ENCODE measurements at regions not wholly inside any gene's neighbourhood (a gene's known extent, or its start where the extent isn't known, plus 50 kb on each side); places are given as distances from the start of the nearest gene placed in this dataset.

DNA sequence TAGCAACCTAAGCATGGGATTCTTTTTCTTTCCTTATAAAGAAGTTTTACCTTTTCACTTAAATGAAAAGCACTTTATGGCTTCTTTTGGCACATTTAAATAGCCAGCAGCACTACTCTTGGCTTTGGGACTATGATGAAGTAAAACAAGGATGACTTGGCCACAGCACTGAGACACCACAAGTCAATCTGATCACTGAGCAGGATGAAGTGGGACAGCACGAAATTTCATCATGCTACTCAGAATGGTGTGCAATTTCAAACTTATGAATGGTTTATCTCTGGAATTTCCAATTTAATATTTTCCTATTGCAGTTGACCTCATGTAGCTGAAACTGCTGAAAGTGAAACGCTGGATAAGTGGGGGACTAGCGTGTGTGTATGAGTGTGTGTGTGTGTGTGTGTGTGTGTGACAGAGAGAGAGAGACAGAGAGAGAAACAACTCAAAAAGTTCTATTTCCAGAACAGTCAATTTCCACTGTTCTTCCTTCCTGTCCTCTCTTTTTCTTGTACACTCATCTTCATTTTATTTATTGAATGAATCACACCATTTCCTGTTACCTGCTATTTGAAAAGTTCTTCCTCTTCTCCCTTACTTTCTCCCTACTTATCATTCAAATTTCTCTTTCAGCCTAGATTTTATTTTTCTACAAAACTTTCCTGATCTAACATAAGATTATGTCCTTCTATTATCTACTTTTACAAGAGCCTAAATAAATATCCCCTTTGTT, 414.2 kb upstream of the MIR17HG start:
- Histone ChIP-seq H3K4me2 (ENCODE audit: low read length) (no peak overlapping the region), H3K27ac (ENCODE audit: low read depth, low read length) (no peak overlapping the region)
- TF ChIP-seq CTCF (IDR thresholded peaks at IDR 0.05; ENCODE audit: low read depth, low read length, poor library complexity, severe bottlenecking) (no peak), EZH2phosphoT487 (IDR thresholded peaks at IDR 0.05; ENCODE audit: borderline replicate concordance, low read length) (no peak)

GRCh38 chr13:90934741-90935140, 412.7 kb upstream of the MIR17HG start:
- no peaks in the 10 kb centered on the region for H3K36me3 ChIP-seq (ENCODE audit: control insufficient read depth, low read length)
- no peaks in the 10 kb centered on the region for H3K27me3 ChIP-seq (ENCODE audit: control insufficient read depth, low read length)
- no peaks in the 10 kb centered on the region for H3K79me2 ChIP-seq (ENCODE audit: control insufficient read depth, low read length)
- H3K9me3 ChIP-seq (ENCODE audit: control insufficient read depth, insufficient read depth, low read length): no peaks in the 10 kb centered on the region
- no peaks in the 10 kb centered on the region for H4K20me1 ChIP-seq (ENCODE audit: control insufficient read depth, insufficient read depth, low read depth, low read length)
- no peaks in the 10 kb centered on the region for H3K4me1 ChIP-seq (ENCODE audit: control insufficient read depth, low read length)
- no peaks in the 10 kb centered on the region for H3F3A ChIP-seq (ENCODE audit: control insufficient read depth, insufficient read depth)
- no peak overlapping the region for H3K4me2 ChIP-seq (ENCODE audit: low read length)
- H3K9me2 ChIP-seq (replicated peaks; ENCODE audit: control insufficient read depth, low read length): no peaks in the 10 kb centered on the region
- H3K27ac ChIP-seq (ENCODE audit: low read depth, low read length): no peak overlapping the region
- no peak overlapping the region for H3K4me3 ChIP-seq (ENCODE audit: low read length)
- TF ChIP-seq EZH2phosphoT487 (IDR thresholded peaks at IDR 0.05; ENCODE audit: borderline replicate concordance, low read length) (no peak), CTCF (IDR thresholded peaks at IDR 0.05; ENCODE audit: low read depth, low read length, poor library complexity, severe bottlenecking) (no peak)

More for the DNA sequence above, 414.2 kb upstream of the MIR17HG start:
- Histone ChIP-seq H3K79me2 (ENCODE audit: control insufficient read depth, low read length) (no peaks in the 10 kb centered on the region), H3K9me2 (replicated peaks; ENCODE audit: control insufficient read depth, low read length) (no peaks in the 10 kb centered on the region), H3K36me3 (ENCODE audit: control insufficient read depth, low read length) (no peaks in the 10 kb centered on the region), H3K4me3 (ENCODE audit: low read length) (no peak overlapping the region), H3F3A (ENCODE audit: control insufficient read depth, insufficient read depth) (no peaks in the 10 kb centered on the region), H4K20me1 (ENCODE audit: control insufficient read depth, insufficient read depth, low read depth, low read length) (no peaks in the 10 kb centered on the region), H3K27me3 (ENCODE audit: control insufficient read depth, low read length) (no peaks in the 10 kb centered on the region), H3K4me1 (ENCODE audit: control insufficient read depth, low read length) (no peaks in the 10 kb centered on the region), H3K9me3 (ENCODE audit: control insufficient read depth, insufficient read depth, low read length) (no peaks in the 10 kb centered on the region)

- Histone ChIP-seq H3K4me1 (ENCODE audit: control insufficient read depth, low read length) (no peaks in the 10 kb centered on the region), H3K79me2 (ENCODE audit: control insufficient read depth, low read length) (no peaks in the 10 kb centered on the region), H3K27ac (ENCODE audit: low read depth, low read length) (no peak overlapping the region), H3K9me3 (ENCODE audit: control insufficient read depth, insufficient read depth, low read length) (no peaks in the 10 kb centered on the region), H3K36me3 (ENCODE audit: control insufficient read depth, low read length) (no peaks in the 10 kb centered on the region), H3K4me2 (ENCODE audit: low read length) (no peak overlapping the region), H3K4me3 (ENCODE audit: low read length) (no peak overlapping the region), H3K9me2 (replicated peaks; ENCODE audit: control insufficient read depth, low read length) (no peaks in the 10 kb centered on the region), H4K20me1 (ENCODE audit: control insufficient read depth, insufficient read depth, low read depth, low read length) (no peaks in the 10 kb centered on the region), H3K27me3 (ENCODE audit: control insufficient read depth, low read length) (no peaks in the 10 kb centered on the region), H3F3A (ENCODE audit: control insufficient read depth, insufficient read depth) (no peaks in the 10 kb centered on the region)
- TF ChIP-seq EZH2phosphoT487 (IDR thresholded peaks at IDR 0.05; ENCODE audit: borderline replicate concordance, low read length): no peak
- TF ChIP-seq CTCF (IDR thresholded peaks at IDR 0.05; ENCODE audit: low read depth, low read length, poor library complexity, severe bottlenecking): no peak
Observed at GRCh38 chr13:90938848-90939247, 408.6 kb upstream of the MIR17HG start.
